ENCODE measurements at regions not wholly inside any gene's neighbourhood (a gene's known extent, or its start where the extent isn't known, plus 50 kb on each side); places are given as distances from the start of the nearest gene placed in this dataset.
A peak's percentile ranks its signal among the peaks of the same experiment; 100 is the strongest.

DNA sequence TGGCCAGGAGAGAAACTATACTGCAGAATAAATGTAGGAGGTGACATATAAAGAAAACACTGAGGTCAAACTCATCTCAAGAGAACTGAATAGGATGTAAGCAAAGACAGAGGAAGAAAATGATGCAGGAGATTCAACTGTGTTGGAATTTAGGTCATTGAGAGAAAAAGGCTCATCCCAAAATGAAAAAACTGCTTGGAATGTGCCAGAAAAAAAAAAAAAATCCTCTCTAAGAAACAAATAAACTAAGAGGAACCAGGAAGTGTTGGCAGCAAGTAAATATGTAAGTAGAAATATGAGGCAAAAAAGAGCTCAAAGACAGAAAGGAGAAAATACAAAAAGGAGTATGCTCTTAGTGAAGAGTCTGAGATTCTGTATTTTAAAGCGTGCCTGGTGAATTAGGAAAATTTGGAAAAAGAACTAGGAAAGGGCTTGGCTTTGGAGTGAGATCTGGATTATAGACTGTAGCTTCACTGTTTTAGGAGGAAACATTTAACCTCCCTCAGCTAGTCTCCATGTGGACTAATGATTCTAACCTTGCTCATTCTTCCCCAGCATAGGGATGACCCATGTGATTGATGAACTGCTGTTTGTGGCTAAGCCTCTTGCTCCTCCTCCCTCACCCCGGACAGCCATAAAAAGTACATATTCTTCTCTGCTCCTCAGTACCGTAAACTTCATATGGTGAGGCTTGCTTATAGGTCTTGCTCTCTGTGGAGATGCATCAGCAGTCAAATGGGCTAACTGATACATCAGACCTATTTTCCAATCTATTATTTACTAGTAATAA, 185.6 kb upstream of the POU5F2 start:
- DNase-seq: no peak

DNA sequence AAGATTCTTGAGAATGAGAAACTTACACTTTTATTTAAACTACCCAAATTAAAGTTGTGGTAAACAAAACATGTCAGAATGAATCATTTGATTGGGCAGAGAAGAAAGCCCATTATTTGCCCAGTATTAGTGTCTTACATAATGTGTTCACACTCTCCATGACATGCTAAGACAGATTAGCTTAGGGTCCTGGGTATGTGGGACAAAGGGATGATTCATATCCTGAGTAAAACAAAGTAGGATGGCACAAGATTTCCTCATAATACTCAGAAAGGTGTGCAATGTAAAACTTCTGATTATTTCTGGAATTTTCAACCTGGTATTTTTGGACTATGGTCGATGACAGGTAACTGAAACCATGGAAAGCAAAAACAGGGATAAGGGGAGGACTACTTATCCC, 183.9 kb upstream of the POU5F2 start:
- no peak for DNase-seq

DNA sequence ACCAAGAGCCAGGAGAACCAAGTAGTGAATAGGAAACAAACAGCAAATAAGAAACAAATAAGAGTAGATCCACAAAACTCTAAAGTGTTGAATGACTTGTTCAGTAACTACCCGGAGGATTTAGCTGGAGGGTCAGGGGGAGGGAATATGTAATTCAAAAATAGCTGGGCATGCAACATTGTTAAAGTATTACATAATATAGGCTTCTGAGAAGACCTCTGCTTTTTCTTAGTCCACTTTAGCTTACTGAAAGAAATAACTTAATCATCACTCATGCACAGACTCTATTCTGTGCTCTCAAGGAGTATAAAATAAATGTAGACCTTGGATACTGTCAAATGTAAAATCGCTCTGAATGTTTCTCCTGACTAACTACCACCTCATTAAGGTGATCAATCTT, 183.2 kb upstream of the POU5F2 start:
- DNase-seq: no peak

DNA sequence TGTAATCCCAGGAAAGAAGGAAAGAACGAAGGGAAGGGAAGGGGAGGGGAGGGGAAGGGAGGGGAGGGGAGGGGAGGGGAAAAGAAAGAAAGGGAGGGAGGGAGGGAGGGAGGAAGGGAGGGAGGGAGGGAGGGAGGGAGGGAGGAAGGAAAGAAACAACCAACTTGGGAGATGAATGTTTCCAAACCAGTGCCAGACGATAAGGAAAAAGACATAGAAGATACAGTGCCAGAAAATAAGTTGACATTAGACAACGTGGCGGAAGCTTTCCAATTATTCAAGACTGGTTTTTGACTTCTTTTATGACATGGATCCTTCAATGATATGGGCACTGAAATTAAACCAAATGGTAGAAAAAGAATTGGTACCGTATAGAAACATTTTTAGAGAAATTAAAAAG, 181.2 kb upstream of the POU5F2 start:
- DNase-seq: no peak

DNA sequence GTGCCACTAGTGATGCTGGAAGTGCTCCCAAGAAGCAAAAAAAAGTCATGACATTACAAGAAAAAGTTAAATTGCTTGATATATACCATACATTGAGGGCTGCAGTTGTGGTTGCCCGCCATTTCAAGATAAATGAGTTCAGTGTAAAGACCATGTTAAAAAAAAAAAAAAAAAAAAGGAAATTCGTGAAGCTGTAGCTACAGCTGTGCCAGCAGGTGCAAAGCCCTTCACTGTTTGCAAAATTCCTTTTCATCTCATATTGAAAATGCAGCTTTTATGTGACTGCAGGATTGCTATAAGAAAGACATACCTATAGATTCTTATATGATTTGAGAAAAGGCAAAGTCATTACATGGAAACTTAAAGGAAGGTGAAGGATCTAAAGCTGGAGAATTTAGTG, 179.6 kb upstream of the POU5F2 start:
- no peak for DNase-seq

DNA sequence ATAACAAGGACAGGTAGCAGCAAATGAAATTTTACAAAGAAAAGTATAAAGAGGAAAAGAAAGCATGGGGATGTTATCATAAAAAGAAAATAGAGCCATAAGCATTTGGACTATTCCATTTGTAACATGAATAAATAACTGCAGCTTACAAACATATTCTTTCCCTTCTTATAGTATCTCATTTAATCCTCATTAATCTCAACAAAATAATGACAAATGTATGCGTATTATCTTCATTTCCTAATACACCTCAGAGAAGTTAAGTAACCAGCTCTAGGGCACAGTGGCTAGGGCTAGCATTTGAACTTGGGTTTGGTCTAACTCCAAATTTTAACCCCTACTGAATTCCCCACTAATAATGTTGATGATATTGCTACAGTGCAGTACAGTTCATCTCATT, 175.5 kb upstream of the POU5F2 start:
- no peak for DNase-seq

DNA sequence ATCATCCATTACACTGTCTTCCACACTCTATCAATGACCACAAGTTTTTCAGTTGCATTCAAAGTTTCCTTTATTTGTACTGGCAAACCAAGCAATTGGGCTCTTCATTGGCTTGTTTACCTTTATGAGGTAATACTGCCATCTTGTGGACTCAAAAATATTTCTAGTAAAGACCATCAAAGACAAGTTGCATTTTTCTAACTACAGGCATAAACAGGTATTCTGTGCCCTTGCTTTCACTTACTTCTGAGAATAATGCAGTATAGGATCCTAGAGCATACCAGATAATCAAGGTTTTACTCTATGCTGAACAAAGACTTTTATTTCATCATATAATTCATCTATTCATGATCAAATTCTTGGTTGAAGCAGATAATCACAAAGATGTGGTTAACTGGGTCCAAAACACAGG, 173.7 kb upstream of the POU5F2 start:
- peak; percentile 51 for DNase-seq

DNA sequence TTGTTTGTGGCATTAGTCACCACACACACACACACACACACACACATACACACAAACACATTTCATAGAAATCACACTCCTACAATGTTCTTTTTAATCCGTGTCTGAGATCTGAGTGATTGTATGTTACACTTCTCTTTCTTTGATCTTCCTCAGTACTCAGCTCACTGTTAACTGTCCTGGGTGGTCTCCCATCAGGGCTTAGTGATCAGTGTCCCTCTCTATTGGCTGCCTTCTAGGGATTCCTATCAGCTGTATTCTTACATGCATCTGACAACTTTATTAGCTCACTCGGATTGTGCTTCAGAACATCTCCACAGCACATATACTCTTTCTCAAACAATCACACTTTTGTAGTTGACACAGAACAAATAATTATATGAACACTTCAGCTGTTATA, 170.2 kb upstream of the POU5F2 start:
- no peak for DNase-seq

DNA sequence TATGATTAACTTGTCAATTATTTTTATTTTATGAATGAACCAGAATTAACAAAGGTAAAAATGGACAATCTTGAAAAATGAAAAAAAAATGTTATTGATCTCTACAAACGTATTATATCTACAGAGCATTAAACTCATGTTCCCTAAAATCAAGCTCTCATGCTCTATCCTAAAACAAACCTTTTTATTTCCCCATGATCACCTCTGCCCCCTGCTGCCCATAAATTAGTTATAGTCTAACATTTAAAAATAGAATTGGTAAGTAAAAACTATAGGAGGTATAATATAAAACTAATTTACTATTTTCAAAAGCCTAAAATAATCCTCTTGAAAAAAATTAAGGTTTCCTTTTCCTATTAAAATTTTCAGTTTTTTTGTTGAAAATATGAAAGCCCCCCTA, 168.0 kb upstream of the POU5F2 start:
- DNase-seq: no peak

DNA sequence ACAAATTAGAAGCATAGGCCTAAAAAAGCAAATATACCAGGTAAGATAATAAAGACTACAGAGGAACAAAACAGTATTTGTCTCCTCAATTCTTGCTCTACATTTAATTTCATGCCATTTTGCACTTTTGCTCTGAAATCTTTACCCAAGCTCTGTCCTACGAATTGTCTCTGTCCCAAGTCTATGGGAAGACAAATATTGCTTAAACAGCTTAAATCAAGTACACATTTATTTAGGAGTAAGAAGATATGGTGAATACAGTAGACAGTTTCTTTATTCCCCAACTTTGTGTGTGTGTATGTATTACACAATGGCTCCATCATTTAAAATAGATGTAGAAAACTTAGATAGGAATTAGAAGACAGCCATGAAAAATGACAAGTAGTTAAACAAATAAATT, 163.5 kb upstream of the POU5F2 start:
- no peak for DNase-seq

DNA sequence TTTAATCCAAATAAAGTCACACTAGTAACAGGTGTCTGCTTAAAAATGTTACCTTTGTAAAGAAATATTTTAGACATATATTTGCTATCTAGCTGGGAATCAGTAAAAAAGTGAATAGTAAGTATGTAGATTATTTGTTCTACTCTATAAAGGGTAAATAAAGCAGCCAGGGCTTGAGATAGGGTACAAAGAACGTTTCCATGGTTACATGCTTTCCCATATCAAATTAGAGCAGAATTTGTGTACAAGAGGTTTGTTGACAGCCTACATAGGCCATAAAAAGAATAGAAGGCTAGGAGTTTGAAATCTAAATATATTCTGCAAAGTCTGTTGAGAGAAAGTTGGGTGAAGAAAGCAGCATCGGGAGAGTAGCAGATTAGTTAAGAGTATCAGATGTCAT, 160.9 kb upstream of the POU5F2 start:
- DNase-seq: no peak

DNA sequence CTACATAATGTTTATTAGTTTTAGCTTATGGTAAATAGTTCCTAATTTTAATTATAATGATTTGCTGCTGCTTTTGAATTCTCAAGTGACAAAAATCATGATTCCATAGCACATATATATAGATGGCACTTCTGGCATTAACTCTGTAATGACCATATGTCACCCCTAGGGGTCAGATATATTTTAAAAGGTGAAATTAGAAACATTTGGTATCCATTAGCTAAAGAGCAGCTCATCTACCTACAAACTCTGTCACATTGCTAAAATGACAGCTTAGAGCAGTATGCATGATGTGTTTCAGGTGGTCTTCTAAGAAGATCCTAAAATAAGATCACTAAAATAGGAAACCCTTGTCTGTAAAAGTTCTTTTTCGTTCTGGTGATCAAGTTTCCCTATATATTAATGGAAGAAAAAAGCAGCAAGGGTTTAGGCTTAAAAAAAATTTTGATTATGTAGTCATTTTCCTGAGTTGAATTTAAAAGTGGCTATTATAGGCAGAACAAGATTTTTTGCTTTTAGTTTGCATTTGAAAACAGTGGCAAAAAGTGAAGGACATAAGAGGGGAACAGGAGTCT, 157.7 kb upstream of the POU5F2 start:
- no peak for DNase-seq

DNA sequence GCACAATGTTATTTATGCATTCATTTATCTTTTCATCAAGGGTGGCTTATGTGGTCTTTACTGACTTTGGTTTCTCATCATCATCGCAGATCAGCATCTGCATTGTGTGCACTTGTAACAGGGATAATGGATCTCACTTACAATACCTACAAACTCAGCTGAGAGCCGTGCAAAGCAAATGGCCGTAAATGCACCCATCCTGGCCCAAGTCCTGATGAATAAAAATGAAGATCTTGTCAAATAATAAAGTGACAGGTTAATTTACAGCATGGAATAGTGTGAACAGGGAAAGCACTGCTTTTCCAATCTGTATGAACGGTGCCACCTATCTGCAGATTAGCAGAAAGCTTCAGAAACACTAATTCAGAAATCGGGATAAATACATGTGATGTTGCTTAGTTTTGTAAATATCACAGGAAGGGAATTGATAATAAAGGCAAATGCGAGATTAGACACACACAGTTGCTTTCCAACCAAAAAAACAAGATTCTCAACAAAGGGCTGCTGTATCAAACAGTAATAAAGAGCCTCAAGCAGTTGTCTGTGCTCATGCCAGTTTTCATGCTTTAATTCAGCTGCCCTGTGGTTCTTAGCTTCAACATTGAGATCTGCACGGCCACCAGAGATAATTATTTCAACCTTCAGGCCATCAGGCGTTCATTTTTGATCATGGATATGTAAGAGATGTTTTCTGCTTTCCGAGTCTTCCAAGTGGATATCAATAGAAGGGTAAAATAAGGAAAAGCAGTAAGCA, 153.4 kb upstream of the POU5F2 start:
- no peak for DNase-seq

DNA sequence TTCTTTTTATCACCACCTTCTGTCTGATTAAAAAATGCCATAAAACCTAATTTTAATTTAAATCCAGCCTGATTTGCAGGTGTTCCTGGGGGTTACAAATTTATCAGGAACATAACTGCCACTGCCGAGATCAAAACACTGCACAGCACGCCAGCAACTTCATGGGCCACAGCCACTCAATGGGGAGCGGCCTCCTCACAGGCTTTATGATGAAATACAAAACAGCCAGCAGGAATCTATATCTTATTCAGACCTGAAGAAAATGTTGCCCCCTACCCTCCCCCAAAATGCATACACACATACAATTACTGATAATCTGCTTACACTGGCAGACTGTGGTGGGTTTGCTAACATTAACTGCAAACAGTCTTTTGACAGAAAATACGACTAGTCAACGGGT, 151.7 kb upstream of the POU5F2 start:
- no peak for DNase-seq

DNA sequence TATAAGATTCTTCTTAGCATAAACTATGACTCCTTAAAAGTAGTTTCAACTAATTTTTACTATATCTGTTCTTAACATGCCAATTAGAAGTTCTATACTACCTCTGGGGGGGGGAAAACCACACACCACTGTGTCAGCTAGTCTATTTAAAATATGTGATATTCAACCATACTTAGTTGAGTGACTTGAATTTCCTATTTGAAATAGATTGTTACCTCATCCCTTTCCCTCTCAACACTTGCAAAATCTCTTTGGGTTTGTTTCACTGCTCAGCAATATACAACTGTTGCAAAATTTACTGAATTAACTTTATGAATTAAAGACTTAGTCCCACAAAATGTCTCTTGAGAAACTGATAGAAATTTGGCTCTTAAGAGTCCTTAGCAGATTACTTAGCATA, 151.1 kb upstream of the POU5F2 start:
- DNase-seq: no peak

DNA sequence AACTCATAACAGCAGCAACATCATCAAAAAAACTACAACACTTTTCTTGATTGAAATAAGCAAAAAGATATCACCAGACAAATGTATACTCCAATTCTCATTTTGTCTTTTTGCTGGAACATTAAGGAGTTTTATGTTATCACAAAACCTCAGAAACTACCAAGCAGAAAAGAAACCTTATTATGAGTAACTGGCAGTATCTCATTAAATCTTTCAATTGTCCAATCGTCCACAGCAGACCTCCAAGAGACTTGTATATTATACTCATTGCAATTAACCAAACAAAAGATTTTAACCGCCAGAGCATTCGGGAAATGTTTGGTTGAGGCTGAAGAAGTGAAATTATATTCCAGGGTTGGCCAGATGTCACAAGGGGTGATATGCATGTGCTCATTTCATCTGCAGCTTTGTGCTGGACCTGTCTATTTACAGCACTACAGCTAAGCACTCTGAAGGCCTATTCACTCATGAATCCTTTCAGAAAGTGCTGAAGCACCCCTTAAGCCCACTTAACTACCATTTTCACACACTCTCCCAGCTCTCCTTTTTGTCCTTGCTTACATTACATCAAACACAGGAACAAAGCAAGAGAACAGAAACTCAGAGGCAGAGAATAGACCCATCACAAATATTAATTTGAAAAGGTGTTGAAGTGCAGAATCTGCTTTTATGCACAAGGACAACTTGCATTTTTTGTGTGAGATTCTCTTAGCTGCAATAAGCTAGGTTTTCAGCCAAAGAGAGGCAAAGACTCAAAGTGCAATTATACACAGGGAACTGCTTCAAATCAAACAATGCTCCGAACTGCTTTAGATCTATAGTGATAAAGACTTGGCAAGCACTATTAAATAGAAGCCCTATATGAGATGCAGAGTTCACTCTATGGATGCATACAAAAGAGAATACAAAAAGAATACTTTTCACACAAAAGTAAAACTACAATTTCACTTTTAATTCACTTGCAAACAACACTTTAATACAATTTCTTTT, 150.4 kb upstream of the POU5F2 start:
- no peak for DNase-seq

DNA sequence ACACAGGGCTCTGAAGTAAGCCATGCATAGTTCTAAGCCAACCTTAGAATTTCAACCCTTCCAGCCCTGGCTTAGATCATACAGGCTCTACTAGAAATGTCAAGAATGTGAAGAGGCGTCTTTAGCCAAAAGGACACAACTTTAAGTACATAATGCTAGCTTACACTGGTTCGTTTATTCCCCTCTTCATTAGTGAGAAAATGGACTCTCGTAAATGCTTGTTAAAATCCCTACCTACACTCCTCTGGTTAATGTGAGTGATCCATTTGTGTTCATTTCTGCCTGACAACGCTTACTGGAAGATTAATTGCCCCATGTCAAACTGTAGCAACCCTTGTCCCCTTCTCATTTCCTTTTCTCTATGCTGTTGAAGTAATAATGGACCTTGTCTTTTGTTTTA, 149.3 kb upstream of the POU5F2 start:
- no peak for DNase-seq

DNA sequence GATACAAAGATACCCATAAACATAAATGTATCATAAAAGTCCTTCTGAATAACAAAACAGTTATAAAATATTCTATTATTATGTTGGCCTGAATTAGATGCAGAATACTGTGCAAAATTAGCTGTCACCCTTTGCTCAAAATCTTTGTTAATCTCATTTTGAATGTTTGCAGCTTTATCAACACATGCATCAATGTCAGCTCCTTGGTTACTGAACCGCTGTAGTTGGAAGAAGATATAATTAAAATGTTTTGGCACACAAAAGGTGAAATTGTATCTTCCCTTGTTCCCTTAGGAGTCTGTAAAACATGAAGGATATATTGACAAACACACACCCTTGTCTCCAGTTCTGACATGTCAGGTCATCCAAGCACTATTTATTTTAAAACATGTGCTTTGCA, 146.3 kb upstream of the POU5F2 start:
- no peak for DNase-seq

DNA sequence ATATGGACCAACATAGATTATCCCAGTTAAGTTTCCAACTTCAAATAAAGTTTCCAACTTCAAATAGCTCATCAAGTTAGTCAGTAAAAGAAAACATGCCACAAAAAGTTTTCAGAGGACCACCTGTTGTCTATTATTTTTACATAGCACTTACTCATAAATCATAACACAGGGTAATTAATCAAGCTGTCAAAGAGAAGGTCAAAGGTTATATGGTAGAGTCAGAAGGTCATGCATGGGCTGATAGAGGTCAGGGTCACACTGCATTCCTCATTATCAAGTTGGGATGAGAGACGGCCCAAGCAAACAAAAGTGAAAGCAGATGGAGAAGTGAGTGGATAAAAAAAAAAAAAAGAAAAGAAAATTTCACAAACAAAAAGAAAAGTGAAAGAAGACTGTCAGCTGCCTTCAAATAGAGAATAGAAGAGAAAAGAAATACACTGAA, 145.5 kb upstream of the POU5F2 start:
- DNase-seq: no peak

DNA sequence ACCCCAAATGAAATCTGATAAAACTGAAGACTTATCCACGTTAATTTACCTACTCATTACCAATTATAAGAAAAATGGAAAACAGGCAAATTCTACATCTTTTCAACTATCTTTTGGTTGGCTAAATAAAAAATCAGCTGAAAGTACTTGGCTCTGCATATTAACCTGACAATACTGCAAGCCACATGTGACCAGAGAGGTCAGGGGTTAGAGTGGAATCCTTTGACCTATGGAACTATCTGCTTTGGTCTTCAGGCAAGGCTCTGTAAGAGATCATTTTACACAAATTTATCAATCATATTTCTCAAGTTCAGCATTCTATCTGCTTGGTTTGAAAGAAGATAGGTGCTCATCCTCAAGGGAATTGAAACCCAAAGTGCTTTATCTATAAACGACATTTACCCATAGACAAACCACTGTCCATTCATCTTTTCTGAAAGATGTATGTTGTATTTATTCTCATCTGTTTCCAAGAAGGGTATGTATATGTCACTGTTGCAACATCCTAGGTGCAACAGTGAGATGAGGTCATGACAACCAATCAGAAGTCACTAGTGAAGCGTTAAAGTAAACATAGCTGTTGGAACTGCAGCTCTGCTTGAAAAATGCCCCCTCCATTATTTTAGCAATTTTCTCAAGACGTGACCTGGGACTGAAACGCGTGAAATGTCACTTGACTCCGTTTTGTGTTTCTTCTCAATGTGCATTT, 144.9 kb upstream of the POU5F2 start:
- DNase-seq: no peak

DNA sequence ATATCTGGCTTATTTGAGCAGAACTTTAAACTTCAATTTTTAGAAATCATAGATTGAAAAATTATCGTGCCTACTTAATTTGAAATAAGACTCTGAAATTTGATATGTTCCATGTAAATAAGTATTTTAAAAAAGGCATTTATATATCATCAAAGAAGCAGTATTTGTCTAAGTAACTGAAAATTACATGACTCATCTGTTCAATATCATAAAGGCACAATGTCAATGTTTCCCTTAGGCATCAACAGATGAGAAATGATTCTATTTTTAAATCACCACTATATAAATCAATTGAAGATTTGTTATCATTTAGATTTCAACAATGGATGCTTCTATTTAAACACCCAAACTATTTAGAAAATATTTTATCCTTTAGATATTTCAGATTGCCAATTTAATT, 142.9 kb upstream of the POU5F2 start:
- no peak for DNase-seq

DNA sequence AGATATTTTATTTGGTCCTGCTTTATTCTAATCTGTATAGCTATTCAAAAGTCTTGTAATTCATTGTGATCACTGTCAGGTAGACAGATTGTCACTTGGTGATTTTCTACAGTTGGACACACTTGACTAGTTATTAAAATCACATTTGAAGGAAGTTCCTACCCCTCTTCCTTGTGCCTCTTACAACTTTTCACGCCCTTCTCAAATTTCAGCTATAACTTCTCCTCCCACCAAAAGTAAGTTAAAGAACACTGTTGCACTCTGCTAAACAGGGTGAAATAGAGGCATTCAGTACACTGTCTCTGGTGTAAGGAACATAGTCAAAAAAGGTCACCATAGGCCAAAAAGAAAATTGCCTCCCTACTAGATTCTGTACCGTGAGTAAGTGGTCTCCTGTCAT, 142.1 kb upstream of the POU5F2 start:
- DNase-seq: no peak

Data from NCI-H1694 (cell line).